KG1 (cell line): ENCODE measurements at regions not wholly inside any gene's neighbourhood (a gene's known extent, or its start where the extent isn't known, plus 50 kb on each side); places are given as distances from the start of the nearest gene placed in this dataset.
"Not testable (repeated sequence)": the region's sequence is repeated elsewhere in the genome, so short reads cannot be mapped to it uniquely, and the experiment has no call there.

ENCODE experiments used
- DNase-seq: peaks from one replicate; lab custom pipeline; 2025; lab: John Stamatoyannopoulos, UW

DNA sequence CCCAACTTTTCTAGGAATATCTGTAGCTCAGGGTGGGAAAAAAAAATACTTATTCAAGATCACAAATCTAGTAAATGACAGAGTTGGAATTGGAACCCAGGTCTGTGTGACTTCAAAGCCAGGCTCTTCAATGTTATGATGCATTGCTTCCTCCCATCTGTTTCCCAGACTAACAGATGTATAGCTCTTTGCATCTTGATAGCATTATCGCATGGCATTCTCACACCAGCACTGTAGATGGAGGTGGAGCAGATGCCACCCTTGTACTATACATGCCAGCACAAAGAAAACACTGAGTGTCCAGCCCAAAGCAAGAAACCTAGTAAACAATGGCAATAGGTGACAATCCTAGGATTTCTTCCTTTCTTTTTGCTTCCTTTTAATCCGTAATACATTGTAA lies 497.3 kb downstream of the NEBL start:
- no peak for DNase-seq

DNA sequence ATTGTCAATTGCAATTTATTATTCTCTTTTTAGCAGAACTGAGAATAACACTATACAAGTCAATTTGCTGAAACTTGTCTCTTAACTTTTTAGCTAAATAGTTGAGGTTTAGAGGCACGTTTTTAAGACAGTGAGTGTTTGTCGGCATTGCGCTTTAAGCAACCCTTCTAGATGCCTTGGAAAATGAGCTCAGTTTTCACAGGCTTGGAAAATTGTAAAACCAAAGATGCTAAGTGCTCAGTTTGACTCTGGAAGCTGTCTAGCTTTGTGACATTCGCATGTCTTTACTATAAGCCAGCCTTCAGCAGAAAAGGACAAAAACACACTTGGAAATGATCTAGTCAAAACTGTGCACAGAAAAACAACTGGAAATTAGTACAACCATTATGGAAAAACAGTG lies 500.4 kb downstream of the NEBL start:
- DNase-seq: no peak

DNA sequence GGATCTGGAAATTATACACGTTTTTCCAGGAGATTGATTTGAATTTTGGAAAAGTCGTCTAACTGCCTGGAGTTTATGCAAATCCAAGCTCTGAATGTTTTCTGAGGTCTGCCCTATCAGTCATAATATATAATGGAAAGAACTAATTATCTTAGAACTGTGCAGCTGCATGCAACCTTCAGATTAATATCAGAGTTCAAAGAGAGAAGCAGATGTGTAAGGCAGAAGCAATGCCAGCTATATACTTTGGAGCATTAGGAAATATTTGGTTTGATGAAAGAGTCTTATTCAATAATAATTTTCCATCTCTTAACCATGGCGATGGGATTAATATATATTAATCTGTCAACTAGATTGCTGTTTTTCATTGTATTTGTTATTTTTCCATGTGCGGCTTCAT lies 500.9 kb downstream of the NEBL start:
- no peak for DNase-seq

DNA sequence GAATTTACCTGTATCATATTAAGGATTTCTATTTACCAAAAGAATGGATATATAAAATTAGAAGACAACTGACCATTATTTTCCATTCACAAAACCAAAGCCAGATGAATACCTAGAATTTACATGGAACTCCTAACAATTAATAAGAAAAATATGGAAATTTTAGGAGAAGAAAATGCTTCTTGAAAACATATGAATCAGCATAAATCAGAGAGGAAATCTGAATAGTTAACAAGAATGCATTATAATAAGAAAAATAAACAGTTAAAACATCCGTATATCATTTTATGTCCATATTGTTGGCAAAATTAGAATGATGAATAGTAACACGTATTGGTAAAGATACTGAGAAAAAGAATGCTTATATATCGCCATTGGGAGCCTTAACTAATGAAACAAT lies 505.5 kb downstream of the NEBL start:
- DNase-seq: no peak

DNA sequence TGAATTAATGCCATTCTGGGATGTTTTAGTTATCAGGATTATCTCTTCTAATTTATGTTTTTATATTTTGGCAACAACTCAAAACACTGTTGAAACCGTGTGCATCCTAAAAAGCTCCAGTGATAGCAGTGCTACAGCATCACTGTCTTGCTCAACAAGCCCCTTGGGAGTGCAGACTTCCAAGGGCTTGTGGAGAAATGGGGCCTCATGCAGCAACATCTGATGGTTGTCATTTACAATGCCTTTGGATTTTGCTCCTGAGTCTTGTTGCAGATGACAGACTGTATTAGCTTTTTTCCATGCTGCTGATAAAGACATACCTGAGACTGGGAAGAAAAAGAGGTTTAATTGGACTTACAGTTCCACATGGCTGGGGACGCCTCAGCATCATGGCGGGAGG lies 515.4 kb downstream of the NEBL start:
- DNase-seq: no peak

DNA sequence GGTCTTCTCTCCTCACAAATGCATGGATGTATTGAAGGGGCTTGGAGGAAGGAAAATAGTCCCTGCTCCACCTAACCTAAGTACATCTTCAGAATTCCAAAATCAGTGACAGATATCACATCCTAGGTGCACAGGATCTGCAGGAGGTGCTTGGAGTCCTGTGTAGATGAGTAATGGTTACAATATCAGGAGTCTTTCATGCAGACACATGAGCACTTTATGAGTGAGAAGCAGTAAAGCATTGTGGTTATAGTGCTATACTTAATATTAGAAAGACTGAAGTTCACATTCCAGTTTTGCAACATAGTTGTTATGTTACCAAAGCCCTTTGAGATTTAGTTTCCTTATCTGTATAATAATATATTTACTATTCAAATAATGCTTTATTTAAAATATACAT lies 516.7 kb downstream of the NEBL start:
- DNase-seq: no peak

DNA sequence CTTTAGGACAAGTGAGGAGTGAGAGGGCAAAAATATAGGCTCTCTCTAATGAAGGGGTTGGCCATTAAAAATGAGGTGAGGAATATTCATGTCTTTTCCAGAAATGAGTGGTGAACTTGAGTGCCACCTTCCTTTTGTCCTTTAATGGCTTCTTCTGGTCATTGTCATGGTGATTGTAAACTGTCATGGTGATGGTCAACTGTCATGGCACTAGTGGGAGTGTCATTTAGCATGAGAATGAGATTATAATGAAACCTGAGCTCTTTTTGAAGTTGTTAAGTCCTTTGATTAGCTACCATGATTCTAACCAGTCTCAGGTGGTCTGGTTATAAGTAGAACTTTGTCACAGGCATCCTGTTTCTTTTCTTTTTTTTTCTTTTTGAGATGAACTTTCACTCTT lies 524.4 kb downstream of the NEBL start:
- no peak for DNase-seq

DNA sequence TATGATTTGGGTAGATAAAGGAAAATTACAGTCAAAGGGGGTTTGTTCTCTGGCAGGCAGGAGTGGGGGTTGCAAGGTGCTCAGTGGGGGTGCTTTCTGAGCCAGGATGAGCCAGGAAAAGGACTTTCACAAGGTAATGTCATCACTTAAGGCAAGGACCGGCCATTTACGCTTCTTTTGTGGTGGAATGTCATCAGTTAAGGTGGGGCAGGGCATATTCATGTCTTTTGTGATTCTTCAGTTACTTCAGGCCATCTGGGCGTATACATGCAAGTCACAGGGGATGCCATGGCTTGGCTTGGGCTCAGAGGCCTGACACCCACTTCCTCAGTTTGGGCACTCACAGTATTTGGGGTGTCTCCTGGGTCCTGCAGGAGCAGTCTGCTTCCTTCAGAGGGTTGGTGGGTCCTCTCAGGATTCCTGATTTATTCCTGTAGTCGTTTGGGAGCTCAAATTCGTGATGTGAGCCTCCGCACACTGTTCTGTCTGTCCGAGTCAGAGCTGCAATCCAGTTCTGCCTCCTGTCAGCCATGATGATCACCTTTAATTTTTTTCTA lies 526.1 kb downstream of the NEBL start:
- DNase-seq: not testable (repeated sequence)

DNA sequence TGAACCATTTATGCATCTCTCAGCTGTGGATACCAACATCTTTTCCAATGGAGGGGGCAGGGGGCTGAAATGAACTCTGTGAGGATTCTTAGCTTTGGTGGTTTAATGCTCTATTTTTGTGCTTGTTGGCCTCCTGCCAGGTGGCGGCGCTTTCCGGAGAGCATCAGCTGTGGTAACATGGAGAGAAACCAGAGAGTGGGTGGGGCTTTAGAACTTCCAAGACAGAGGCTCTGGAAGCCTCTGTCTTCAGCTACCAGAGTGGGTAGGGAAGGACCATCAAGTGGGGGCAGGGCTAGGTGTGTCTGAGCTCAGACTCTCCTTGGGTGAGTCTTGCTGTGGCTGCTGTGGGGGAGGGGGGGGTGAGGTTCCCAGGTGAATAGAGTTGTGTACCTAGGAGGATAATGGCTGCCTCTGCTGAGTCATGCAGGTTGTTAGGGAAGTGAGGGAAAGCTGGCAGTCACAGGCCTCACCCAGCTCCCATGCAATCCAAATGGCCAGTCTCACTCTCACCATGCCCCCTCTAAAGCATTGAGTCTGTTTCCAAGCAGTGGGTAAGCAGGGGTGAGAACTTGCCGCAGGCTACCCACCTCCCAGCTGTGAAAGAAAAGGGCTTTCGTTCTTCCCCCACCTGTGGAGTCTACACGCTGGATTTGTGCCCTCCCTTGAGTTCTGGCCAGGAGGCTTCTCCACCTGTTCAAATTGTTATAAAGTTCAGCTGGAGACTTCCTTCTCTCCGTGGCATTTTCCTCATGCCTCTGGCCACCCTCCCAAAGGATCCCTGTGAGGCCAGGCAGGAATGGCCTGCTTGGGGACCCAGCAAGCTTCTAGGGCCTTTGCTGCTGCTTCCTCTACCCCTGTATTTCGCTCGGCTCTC lies 527.0 kb downstream of the NEBL start:
- no peak for DNase-seq

DNA sequence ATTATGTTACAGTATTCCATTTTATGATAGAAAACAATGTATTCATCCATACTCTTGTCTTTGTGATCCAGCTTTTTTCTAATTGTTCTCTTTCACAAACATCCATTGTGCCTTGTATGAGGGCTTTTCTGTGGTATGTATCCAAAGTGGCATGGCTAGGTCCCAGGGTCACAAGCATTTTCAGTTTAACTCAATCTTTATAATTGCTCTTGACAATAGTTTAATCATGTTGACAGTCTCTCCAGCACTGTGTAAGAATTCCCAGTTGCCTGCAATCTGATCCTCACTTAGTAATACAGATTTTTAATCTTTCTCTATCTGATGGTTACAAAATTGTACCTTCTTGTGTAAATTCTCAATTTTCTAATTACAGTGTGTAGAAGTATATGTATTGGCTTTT lies 533.4 kb downstream of the NEBL start:
- DNase-seq: no peak

DNA sequence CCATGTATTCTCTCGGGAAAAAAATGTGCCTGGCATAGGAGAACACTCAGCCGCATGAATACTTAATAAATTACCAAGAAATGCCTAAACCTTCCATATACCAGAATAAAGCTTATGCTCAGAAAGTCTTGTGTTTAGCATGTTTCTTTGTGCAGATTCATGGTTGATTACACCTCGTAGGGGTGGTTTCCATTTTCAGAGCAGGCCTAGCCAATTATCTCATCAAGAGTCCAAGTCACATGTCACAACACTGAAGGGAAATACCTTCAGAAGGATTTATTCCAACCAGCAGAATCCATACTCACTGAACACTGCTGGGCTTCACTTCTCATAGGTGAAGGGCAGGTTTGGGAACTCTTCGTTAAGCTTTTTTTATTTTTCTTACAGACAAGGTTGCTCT lies 539.7 kb downstream of the PLXDC2 start:
- no peak for DNase-seq

DNA sequence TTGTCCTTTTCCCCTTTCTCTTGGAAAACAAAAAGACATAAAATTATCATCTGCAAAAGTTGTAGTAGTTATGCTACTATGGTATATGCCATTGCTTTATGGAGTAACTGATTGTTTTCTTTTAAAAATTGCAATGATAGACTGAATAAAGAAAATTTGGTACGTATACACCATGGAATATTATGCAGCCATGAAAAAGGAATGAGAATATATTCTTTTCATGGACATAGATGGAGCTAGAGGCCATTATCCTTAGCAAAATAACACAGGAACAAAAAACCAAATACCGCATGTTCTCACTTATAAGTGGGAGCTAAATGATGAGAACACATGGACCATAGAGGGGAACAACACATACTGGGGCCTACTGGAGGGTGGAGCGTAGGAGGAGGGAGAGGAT lies 538.8 kb downstream of the PLXDC2 start:
- no peak for DNase-seq

DNA sequence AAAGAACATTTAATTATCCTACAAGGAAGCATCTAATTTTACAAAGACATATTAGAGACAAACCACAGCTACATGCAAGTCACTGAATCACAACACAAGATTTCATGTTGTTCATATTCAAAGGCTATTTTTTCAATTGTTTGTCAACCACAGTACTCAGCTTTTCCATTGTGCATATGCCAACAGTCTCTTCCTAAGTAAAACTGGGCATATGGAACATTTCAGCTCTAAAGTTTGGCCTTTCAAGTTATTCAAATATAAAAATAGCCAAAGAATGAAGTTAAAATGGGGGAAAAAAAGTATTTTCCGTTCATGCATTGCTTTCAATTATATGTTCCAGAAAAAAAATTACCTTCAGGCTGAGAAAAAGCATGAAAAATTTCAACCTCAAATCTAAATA lies 537.9 kb downstream of the PLXDC2 start:
- no peak for DNase-seq

DNA sequence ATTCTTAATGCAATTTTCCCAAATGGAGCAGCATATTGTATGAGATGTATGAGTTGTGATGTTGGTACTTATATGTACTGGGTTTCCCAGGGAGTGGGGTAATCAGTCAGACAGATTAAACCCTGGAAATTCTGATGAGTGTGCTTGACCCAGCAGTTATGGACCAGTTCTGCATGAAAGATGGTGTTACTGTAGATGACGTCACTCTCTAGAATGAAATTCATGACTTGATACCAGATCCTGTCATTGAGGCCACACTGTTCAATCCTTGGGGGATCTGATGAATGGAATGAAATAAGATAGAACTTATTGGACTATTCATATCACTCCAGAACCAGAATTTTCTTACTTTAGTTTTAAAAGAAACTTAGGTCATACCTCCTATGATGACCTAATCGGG lies 534.3 kb downstream of the PLXDC2 start:
- no peak for DNase-seq

DNA sequence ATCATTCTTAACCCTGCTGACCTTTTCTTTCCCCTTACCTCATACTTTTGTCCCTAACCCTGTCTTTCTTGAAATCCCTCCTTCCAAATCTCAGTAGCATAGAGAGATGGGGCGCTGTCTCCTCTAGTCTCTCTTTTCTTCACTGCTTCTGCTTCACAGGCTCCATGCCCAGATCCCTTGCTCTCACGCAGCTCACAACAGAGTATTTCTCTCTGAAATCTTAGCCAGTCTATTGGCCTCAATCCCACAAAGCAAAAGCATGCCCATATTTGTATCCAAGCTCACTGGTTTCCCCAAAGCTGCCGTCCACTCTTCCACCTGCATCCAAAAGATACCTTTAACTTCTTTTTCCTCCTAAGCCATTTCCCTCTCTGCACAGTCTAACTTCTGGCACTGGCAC lies 526.8 kb downstream of the PLXDC2 start:
- no peak for DNase-seq
